ENCODE measurements at regions not wholly inside any gene's neighbourhood (a gene's known extent, or its start where the extent isn't known, plus 50 kb on each side); places are given as distances from the start of the nearest gene placed in this dataset.

DNA sequence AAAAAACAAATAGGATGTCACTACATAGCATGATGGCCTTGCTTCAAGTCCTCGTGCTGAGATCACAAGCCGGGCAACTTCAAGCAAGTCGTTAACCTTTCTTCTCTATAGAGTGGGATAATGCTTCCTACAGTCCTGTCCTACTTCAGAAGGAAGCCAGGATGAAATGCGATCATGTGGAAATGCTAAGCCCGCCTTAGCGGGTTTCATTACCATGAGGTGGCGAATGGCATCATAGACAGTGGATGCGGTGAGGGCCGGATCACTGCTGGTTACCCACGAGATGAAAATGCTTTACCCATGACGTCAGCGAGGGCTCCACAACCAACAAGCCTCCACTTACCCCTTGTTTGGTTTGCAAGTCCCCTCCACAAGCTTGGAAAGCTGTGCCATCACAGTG lies 206.4 kb downstream of the TBXT start:
- TF ChIP-seq CTCF (IDR thresholded peaks at IDR 0.05) (no peak), EZH2 (IDR thresholded peaks at IDR 0.05) (no peak), EZH2phosphoT487 (IDR thresholded peaks at IDR 0.05) (no peak)
